IPS-18a (cell line): ENCODE measurements at regions not wholly inside any gene's neighbourhood (a gene's known extent, or its start where the extent isn't known, plus 50 kb on each side); places are given as distances from the start of the nearest gene placed in this dataset.

Experiments used
- H3K27ac ChIP-seq: one replicate; pipeline ENCODE4 v1.5.1; 2013; ENCODE audit warnings: low read length
- H3K27me3 ChIP-seq: one replicate; pipeline ENCODE4 v1.6.1; 2013; ENCODE audit warnings: mild to moderate bottlenecking, low read length; ENCODE audit not compliant: control insufficient read depth, insufficient read depth
- H3K36me3 ChIP-seq: one replicate; pipeline ENCODE4 v1.6.1; 2013; ENCODE audit warnings: low read depth, low read length; ENCODE audit not compliant: control insufficient read depth
- H3K4me1 ChIP-seq: one replicate; pipeline ENCODE4 v1.6.1; 2013; ENCODE audit warnings: low read depth, low read length; ENCODE audit not compliant: control insufficient read depth
- H3K4me3 ChIP-seq: one replicate; pipeline ENCODE4 v1.5.1; 2013; ENCODE audit warnings: low read length
- H3K9ac ChIP-seq: one replicate; pipeline ENCODE4 v1.6.1; 2013; ENCODE audit warnings: mild to moderate bottlenecking, low read length, moderate library complexity
- H3K9me3 ChIP-seq: one replicate; pipeline ENCODE4 v1.6.1; 2013; ENCODE audit warnings: low read depth, low read length; ENCODE audit not compliant: control insufficient read depth

DNA sequence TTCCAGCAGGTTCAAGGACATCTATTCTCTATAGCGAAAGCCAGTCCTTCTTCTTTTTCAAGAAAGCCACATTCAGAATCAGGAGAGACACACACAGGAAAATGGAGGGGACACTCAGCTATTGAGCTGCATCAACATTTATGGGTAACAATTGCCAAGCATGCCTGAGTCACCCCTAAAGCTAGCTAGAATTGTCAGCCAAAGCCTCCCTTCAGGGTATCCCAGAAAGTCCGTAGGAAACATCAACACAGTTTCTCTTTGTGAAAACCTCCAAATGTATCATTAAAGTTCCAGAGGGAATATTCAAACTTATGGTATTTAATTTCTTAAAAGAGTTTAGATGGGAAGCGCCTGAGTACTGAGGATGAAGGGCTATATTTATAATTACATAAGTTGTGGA lies 331.1 kb upstream of the SLC7A11 start:
- Histone ChIP-seq H3K9me3 (no peaks in the 10 kb centered on the region), H3K27ac (no peak overlapping the region), H3K9ac (no peak overlapping the region), H3K27me3 (no peaks in the 10 kb centered on the region), H3K4me1 (no peaks in the 10 kb centered on the region), H3K4me3 (no peak overlapping the region), H3K36me3 (no peaks in the 10 kb centered on the region)

- Histone ChIP-seq H3K36me3 (no peaks in the 10 kb centered on the region), H3K27me3 (no peaks in the 10 kb centered on the region), H3K9ac (no peak overlapping the region), H3K4me1 (no peaks in the 10 kb centered on the region), H3K27ac (no peak overlapping the region), H3K9me3 (no peaks in the 10 kb centered on the region), H3K4me3 (no peak overlapping the region)
These were observed 329.9 kb upstream of the SLC7A11 start for GRCh38 chr4:138572007-138572406.

DNA sequence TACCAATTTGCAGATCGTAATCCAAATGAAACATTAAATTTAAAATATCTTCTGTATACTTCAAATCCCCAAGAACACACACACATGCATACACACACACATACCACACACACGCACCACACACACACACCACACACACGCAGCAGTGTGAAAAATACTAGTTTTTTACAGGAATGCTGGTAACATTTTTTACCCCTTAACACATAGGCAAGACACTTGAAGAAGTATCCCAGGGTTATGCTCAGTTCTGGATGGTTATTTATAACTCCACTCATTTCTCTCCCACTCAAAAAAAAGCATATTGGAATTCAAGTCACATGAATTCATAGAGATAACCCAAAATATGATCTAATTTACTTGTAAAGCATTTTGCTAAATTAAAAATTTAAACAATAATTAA lies 325.5 kb upstream of the SLC7A11 start:
- Histone ChIP-seq H3K27me3 (no peaks in the 10 kb centered on the region), H3K4me1 (no peaks in the 10 kb centered on the region), H3K4me3 (no peak overlapping the region), H3K9ac (no peak overlapping the region), H3K9me3 (no peaks in the 10 kb centered on the region), H3K36me3 (no peaks in the 10 kb centered on the region), H3K27ac (no peak overlapping the region)

GRCh38 chr4:138565576-138565975 lies 323.4 kb upstream of the SLC7A11 start:
- Histone ChIP-seq H3K27me3 (no peaks in the 10 kb centered on the region), H3K36me3 (no peaks in the 10 kb centered on the region), H3K9me3 (no peaks in the 10 kb centered on the region), H3K27ac (no peak overlapping the region), H3K4me3 (no peak overlapping the region), H3K9ac (no peak overlapping the region), H3K4me1 (no peaks in the 10 kb centered on the region)

DNA sequence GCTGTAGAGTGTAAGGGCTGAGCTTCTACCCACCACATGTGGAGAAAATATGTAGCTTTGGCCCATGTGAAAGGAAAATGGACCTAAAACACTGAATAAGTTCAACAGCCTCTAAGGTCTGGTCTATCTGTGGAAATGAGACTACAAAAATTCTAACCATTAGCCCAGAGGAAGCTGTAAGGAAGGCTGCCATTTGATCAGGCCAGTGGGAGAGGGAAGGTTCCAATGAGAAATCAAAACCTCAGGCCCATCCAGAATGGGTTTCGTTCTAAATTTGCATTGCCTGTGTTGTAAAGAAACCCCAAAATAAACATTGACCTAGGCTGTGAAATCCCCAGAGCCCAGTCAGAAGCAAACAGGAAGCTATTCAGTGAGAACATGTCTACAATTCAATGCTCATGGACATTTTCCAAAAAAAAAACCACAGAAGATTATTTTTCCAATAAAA lies 320.4 kb upstream of the SLC7A11 start:
- H3K27ac ChIP-seq, result no peak overlapping the region
- no peaks in the 10 kb centered on the region for H3K27me3 ChIP-seq
- H3K36me3 ChIP-seq, result no peaks in the 10 kb centered on the region
- H3K4me3 ChIP-seq, result no peak overlapping the region
- H3K9ac ChIP-seq, result no peak overlapping the region
- H3K9me3 ChIP-seq, result no peaks in the 10 kb centered on the region
- no peaks in the 10 kb centered on the region for H3K4me1 ChIP-seq

GRCh38 chr4:138561906-138562305 lies 319.8 kb upstream of the SLC7A11 start:
- Histone ChIP-seq H3K9me3 (no peaks in the 10 kb centered on the region), H3K27me3 (no peaks in the 10 kb centered on the region), H3K9ac (no peak overlapping the region), H3K36me3 (no peaks in the 10 kb centered on the region), H3K4me1 (no peaks in the 10 kb centered on the region), H3K27ac (no peak overlapping the region), H3K4me3 (no peak overlapping the region)

DNA sequence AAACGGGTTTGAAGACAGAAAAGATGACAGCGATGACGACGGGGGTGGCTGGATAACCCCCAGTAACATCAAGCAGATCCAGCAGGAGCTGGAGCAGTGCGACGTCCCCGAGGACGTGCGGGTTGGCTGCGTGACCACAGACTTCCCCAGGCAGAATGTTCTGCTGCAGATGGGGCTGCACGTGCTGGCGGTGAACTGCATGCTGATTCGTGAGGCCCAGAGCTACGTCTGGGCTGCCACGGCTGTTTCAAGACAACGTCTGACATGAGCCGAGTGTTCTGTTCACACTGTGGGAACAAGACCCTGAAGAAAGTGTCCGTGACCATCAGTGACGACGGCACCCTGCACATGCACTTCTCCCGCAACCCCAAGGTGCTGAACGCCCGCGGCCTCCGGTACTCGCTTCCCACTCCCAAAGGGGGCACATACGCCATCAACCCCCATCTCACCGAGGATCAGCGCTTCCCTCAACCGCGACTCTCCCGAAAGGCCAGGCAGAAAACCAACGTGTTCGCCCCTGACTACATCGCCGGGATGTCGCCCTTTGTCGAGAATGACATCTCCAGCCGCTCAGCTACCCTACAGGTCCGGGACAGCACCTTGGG lies 319.2 kb upstream of the SLC7A11 start:
- Histone ChIP-seq H3K9ac (no peak overlapping the region), H3K4me1 (no peaks in the 10 kb centered on the region), H3K27ac (no peak overlapping the region), H3K4me3 (no peak overlapping the region), H3K9me3 (no peaks in the 10 kb centered on the region), H3K27me3 (no peaks in the 10 kb centered on the region), H3K36me3 (no peaks in the 10 kb centered on the region)

GRCh38 chr4:138560448-138560847 lies 318.3 kb upstream of the SLC7A11 start:
- Histone ChIP-seq H3K27me3 (no peaks in the 10 kb centered on the region), H3K4me1 (peaks cover 3% of the 10 kb centered on the region), H3K27ac (no peak overlapping the region), H3K4me3 (no peak overlapping the region), H3K36me3 (no peaks in the 10 kb centered on the region), H3K9ac (no peak overlapping the region), H3K9me3 (no peaks in the 10 kb centered on the region)

GRCh38 chr4:138558886-138559285 lies 316.7 kb upstream of the SLC7A11 start:
- H3K27ac ChIP-seq, result no peak overlapping the region
- no peak overlapping the region for H3K4me3 ChIP-seq
- H3K9me3 ChIP-seq, result no peaks in the 10 kb centered on the region
- H3K9ac ChIP-seq, result no peak overlapping the region
- no peaks in the 10 kb centered on the region for H3K36me3 ChIP-seq
- no peaks in the 10 kb centered on the region for H3K27me3 ChIP-seq
- peaks cover 10% of the 10 kb centered on the region for H3K4me1 ChIP-seq

DNA sequence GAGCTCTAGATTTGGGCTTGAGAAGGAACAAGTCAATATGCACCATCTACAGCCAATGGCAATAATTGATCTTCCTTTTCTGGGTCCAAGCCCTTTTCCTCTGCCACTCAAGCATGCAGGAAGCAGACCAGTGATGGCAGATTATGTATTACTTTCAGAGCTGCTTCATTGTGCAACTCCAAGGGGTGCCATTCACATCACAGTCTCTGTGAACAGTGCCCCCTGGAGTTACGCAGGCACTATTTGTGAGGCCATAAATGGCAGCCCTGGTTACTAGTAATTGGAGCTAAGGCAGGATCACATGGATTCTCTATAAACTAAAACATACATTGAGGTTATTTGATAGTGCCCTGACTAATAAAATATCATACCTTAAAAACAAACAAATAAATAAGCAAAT lies 313.4 kb upstream of the SLC7A11 start:
- H3K9me3 ChIP-seq, result no peaks in the 10 kb centered on the region
- no peak overlapping the region for H3K4me3 ChIP-seq
- no peak overlapping the region for H3K9ac ChIP-seq
- H3K27ac ChIP-seq, result no peak overlapping the region
- H3K4me1 ChIP-seq, result peaks cover 10% of the 10 kb centered on the region
- no peaks in the 10 kb centered on the region for H3K36me3 ChIP-seq
- no peaks in the 10 kb centered on the region for H3K27me3 ChIP-seq

DNA sequence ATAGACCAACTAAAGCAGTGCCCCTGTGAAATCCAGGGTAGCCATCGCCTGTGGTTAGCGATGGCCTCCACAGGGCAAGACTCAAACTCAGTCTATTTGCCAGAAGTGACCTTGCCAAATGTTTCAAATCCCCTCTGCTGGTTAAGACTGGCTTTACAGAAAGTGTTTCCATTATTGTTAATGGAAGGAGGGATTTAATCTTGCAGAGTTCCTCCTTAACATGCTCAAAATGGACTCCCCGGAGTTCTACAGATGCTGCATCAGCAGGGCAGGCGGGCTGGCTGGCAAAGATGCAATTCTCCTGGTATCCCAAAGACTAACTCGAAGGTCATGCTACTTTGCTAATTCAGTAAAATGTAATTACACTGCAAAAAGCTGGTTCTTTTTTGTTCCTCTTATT lies 313.0 kb upstream of the SLC7A11 start:
- Histone ChIP-seq H3K27ac (no peak overlapping the region), H3K9ac (no peak overlapping the region), H3K9me3 (no peaks in the 10 kb centered on the region), H3K36me3 (no peaks in the 10 kb centered on the region), H3K27me3 (no peaks in the 10 kb centered on the region), H3K4me1 (peaks cover 10% of the 10 kb centered on the region), H3K4me3 (no peak overlapping the region)

GRCh38 chr4:138553001-138553845 lies 311.1 kb upstream of the SLC7A11 start:
- Histone ChIP-seq H3K4me1 (peaks cover 10% of the 10 kb centered on the region), H3K27me3 (no peaks in the 10 kb centered on the region), H3K9ac (no peak overlapping the region), H3K36me3 (no peaks in the 10 kb centered on the region), H3K9me3 (no peaks in the 10 kb centered on the region), H3K4me3 (no peak overlapping the region), H3K27ac (no peak overlapping the region)
